H1 (cell line): ENCODE measurements at regions not wholly inside any gene's neighbourhood (a gene's known extent, or its start where the extent isn't known, plus 50 kb on each side); places are given as distances from the start of the nearest gene placed in this dataset.

Experiments used
- CTCF ChIA-PET: fragments of 300-600 bp; sonication (Branson Sonifier 250); formaldehyde crosslinking; loops from one replicate; lab custom pipeline; 2021; ENCODE audit not compliant: partially characterized antibody; lab: Charles Lee
- POLR2A ChIA-PET: fragments of 300-600 bp; sonication (Branson Sonifier 250); formaldehyde crosslinking; loops from one replicate; lab custom pipeline; 2021; ENCODE audit warnings: inconsistent platforms; ENCODE audit not compliant: partially characterized antibody; lab: Charles Lee
- DNase-seq, 2 experiments: peaks; one replicate each; pipeline versions ENCODE4 v3.0.0 to v3.0.0-alpha.2; 2010 to 2022; ENCODE audit warnings: low spot score in 2 of 2, low read depth in 1 of 2, mixed read lengths in 1 of 2
- FAIRE-seq: peaks from 2 replicates; lab custom pipeline; 2011; peaks lifted over from hg19 to GRCh38; lab: Jason Lieb, UNC
- H2AFZ ChIP-seq: 2 replicates; pipeline ENCODE4 v1.8.1; 2012; ENCODE audit warnings: low read length, inconsistent platforms
- H2AK5ac ChIP-seq: 2 replicates; pipeline ENCODE4 v1.6.1; 2013; ENCODE audit warnings: low read depth, low read length
- H2BK120ac ChIP-seq: replicated peaks from 2 replicates; pipeline ENCODE3; 2013; ENCODE audit warnings: low read depth, low read length, inconsistent platforms
- H2BK12ac ChIP-seq: 2 replicates; pipeline ENCODE4 v1.6.1; 2013; ENCODE audit warnings: low read depth, low read length
- H2BK15ac ChIP-seq: 2 replicates; pipeline ENCODE4 v1.6.1; 2013; ENCODE audit warnings: low read length
- H2BK20ac ChIP-seq: 2 replicates; pipeline ENCODE4 v1.6.1; 2013; ENCODE audit warnings: low read length
- H2BK5ac ChIP-seq: 2 replicates; pipeline ENCODE4 v1.6.1; 2013; ENCODE audit warnings: low read depth, low read length
- H3K14ac ChIP-seq: 2 replicates; pipeline ENCODE4 v1.6.1; 2013; ENCODE audit warnings: inconsistent platforms; ENCODE audit not compliant: insufficient read length
- H3K18ac ChIP-seq: 2 replicates; pipeline ENCODE4 v1.6.1; 2013; ENCODE audit warnings: low read length; ENCODE audit errors: extremely low read depth
- H3K23ac ChIP-seq: 2 replicates; pipeline ENCODE4 v1.6.1; 2013; ENCODE audit warnings: inconsistent platforms; ENCODE audit not compliant: insufficient read length
- H3K23me2 ChIP-seq: 2 replicates; pipeline ENCODE4 v1.6.1; 2013; ENCODE audit warnings: low read depth, low read length
- H3K27ac ChIP-seq: 2 replicates; pipeline ENCODE4 v1.6.1; 2011; ENCODE audit warnings: low read depth, low read length, inconsistent platforms
- H3K27me3 ChIP-seq, 4 experiments: replicated peaks in 1 of 4; 1 replicate in 1 of 4; 2 replicates in 3 of 4; pipeline versions ENCODE4 v1.6.1 to v1.8.1; 2011 to 2013; ENCODE audit warnings: low read length in 3 of 4, mild to moderate bottlenecking in 3 of 4, inconsistent platforms in 2 of 4, mixed read lengths in 2 of 4, moderate library complexity in 1 of 4; ENCODE audit not compliant: control insufficient read depth in 3 of 4, insufficient read depth in 3 of 4; ENCODE audit errors: extremely low read depth in 1 of 4
- H3K36me3 ChIP-seq, 4 experiments: 2 replicates each; pipeline versions ENCODE4 v1.6.1 to v1.8.1; 2011 to 2013; ENCODE audit warnings: mild to moderate bottlenecking in 4 of 4, low read length in 3 of 4, moderate library complexity in 2 of 4, control low read depth in 1 of 4, inconsistent platforms in 1 of 4; ENCODE audit not compliant: insufficient read depth in 4 of 4, control insufficient read depth in 2 of 4
- H3K4ac ChIP-seq: replicated peaks from 2 replicates; pipeline ENCODE3; 2013; ENCODE audit warnings: low read length, low read depth, mixed read lengths, inconsistent platforms; ENCODE audit not compliant: insufficient read length
- H3K4me1 ChIP-seq, 4 experiments: replicated peaks in 1 of 4; 1 replicate in 1 of 4; 2 replicates in 3 of 4; pipeline versions ENCODE4 v1.6.1 to v1.8.1; 2011 to 2013; ENCODE audit warnings: low read length in 3 of 4, inconsistent platforms in 2 of 4, mixed read lengths in 1 of 4; ENCODE audit not compliant: insufficient read depth in 4 of 4, control insufficient read depth in 3 of 4
- H3K4me2 ChIP-seq, 2 experiments: 2 replicates each; pipeline versions ENCODE4 v1.6.1 to v1.8.1; 2011 to 2013; ENCODE audit warnings: low read depth in 2 of 2, low read length in 2 of 2, control low read depth in 1 of 2, inconsistent platforms in 1 of 2, mild to moderate bottlenecking in 1 of 2; ENCODE audit not compliant: insufficient read depth in 1 of 2
- H3K4me3 ChIP-seq, 4 experiments: fragments of 200-600, 300-600 bp in 1 of 4; sonication (generic), shearing (Covaris generic), sonication (Bioruptor Twin) in 1 of 4; 2 replicates each; pipeline versions ENCODE4 v1.5.1 to v1.8.1; 2011 to 2016; ENCODE audit warnings: low read length in 4 of 4, low read depth in 3 of 4, control low read depth in 2 of 4, inconsistent platforms in 2 of 4, mild to moderate bottlenecking in 2 of 4, mixed read lengths in 1 of 4, moderate library complexity in 1 of 4; ENCODE audit not compliant: insufficient read depth in 2 of 4; ENCODE audit errors: extremely low read depth in 1 of 4
- H3K56ac ChIP-seq: replicated peaks from 2 replicates; pipeline ENCODE3; 2013; ENCODE audit warnings: low read depth, mild to moderate bottlenecking, mixed read lengths, low read length, inconsistent platforms; ENCODE audit not compliant: insufficient read length
- H3K79me1 ChIP-seq: 2 replicates; pipeline ENCODE4 v1.6.1; 2013; ENCODE audit warnings: low read depth, low read length, control low read depth
- H3K79me2 ChIP-seq, 2 experiments: 2 replicates each; pipeline versions ENCODE4 v1.6.1 to v1.8.1; 2012 to 2013; ENCODE audit warnings: low read length in 2 of 2, mild to moderate bottlenecking in 2 of 2, inconsistent platforms in 1 of 2; ENCODE audit not compliant: insufficient read depth in 2 of 2, control insufficient read depth in 1 of 2
- H3K9ac ChIP-seq, 4 experiments: replicated peaks in 1 of 4; 1 replicate in 1 of 4; 2 replicates in 3 of 4; pipeline versions ENCODE4 v1.6.1 to v1.8.1; 2011 to 2013; ENCODE audit warnings: low read depth in 3 of 4, low read length in 3 of 4, control low read depth in 2 of 4, mild to moderate bottlenecking in 2 of 4, moderate library complexity in 2 of 4, inconsistent platforms in 1 of 4; ENCODE audit errors: extremely low read depth in 1 of 4
- H3K9me3 ChIP-seq, 2 experiments: 2 replicates each; pipeline versions ENCODE4 v1.6.1 to v1.8.1; 2012 to 2013; ENCODE audit warnings: mild to moderate bottlenecking in 2 of 2, moderate library complexity in 2 of 2, control low read depth in 1 of 2, inconsistent platforms in 1 of 2, low read depth in 1 of 2, low read length in 1 of 2, mixed read lengths in 1 of 2; ENCODE audit not compliant: insufficient read depth in 2 of 2
- H4K20me1 ChIP-seq, 2 experiments: replicated peaks in 1 of 2; 2 replicates each; pipeline versions ENCODE3 to v1.8.1; 2011 to 2013; ENCODE audit warnings: inconsistent platforms in 2 of 2, low read length in 2 of 2, mild to moderate bottlenecking in 1 of 2; ENCODE audit not compliant: insufficient read depth in 2 of 2, control insufficient read depth in 1 of 2
- H4K5ac ChIP-seq: 2 replicates; pipeline ENCODE4 v1.6.1; 2013; ENCODE audit warnings: low read length, low read depth, mixed read lengths, inconsistent platforms; ENCODE audit not compliant: insufficient read length
- H4K8ac ChIP-seq: 2 replicates; pipeline ENCODE4 v1.8.0; 2013; ENCODE audit warnings: mild to moderate bottlenecking, moderate library complexity, low read length, inconsistent platforms; ENCODE audit not compliant: insufficient read depth; ENCODE audit errors: extremely low read depth
- H4K91ac ChIP-seq: replicated peaks from 2 replicates; pipeline ENCODE3; 2013; ENCODE audit warnings: low read length, mixed read lengths, inconsistent platforms; ENCODE audit not compliant: insufficient read length
- KDM1A ChIP-seq: fragments of 200-600, 300-600 bp; sonication (generic); IDR thresholded peaks from 2 replicates; pipeline ENCODE4 v1.7.1; 2016; ENCODE audit warnings: mild to moderate bottlenecking, low read length, borderline replicate concordance
- KDM5A ChIP-seq: fragments of 200-600 bp; IDR thresholded peaks from 2 replicates; pipeline ENCODE4 v1.7.1; 2012; ENCODE audit warnings: mild to moderate bottlenecking, low read length, inconsistent platforms, mixed read lengths
- WGBS, 2 experiments: shearing (Covaris generic) in 1 of 2; methylation state at CpG; one replicate each; pipeline versions ENCODE4 v1.1.6 to v1.1.7; 2013 to 2015; ENCODE audit warnings: low lambda C conversion rate in 2 of 2, mixed read lengths in 2 of 2, inconsistent platforms in 1 of 2, low coverage in 1 of 2, missing lambda C conversion rate in 1 of 2; ENCODE audit not compliant: insufficient replicate concordance in 2 of 2, insufficient coverage in 1 of 2, insufficient read length in 1 of 2; ENCODE audit errors: extremely low coverage in 1 of 2, missing lambda C conversion rate in 1 of 2; 5-methylcytosine and 5-hydroxymethylcytosine counted together

GRCh38 chr9:40925149-40925548 lies 203.3 kb downstream of the FOXD4L6 start:
- H4K91ac ChIP-seq, result no peak overlapping the region
- H3K14ac ChIP-seq, result no peak overlapping the region
- H4K5ac ChIP-seq, result no peak overlapping the region
- DNase-seq, result peak in 1 of 2 experiments; percentile 31
- H3K23me2 ChIP-seq, result no peaks in the 10 kb centered on the region
- H3K18ac ChIP-seq, result no peak overlapping the region
- H3K79me2 ChIP-seq, result no peaks in the 10 kb centered on the region
- H3K36me3 ChIP-seq, result peaks cover 0 to 2% (median 0%) of the 10 kb centered on the region in 4 experiments; a peak in 2 of 8 replicates
- POLR2A ChIA-PET, result no interaction called here
- no peaks in the 10 kb centered on the region for H3K4me1 ChIP-seq
- H2AK5ac ChIP-seq, result no peak overlapping the region
- peaks cover 18 to 35% (median 24%) of the 10 kb centered on the region in 4 experiments for H3K27me3 ChIP-seq
- no peak overlapping the region for H3K4ac ChIP-seq
- H2BK20ac ChIP-seq, result no peak overlapping the region
- H4K8ac ChIP-seq, result no peak overlapping the region
- H2BK15ac ChIP-seq, result no peak overlapping the region
- H3K79me1 ChIP-seq, result no peaks in the 10 kb centered on the region
- H2BK12ac ChIP-seq, result no peak overlapping the region
- H4K20me1 ChIP-seq, result no peaks in the 10 kb centered on the region
- WGBS, 2 experiments, result 84% methylated on average over 8 of the region's 8 CpGs; no CpG with 5 or more reads in 1 of the 2 experiments
- H2AFZ ChIP-seq, result no peak overlapping the region
- H3K56ac ChIP-seq, result no peak overlapping the region
- H3K4me3 ChIP-seq, result no peak overlapping the region
- no peak for FAIRE-seq
- no peak overlapping the region for H3K27ac ChIP-seq
- no peak overlapping the region for H2BK5ac ChIP-seq
- CTCF ChIA-PET, result no interaction called here
- H2BK120ac ChIP-seq, result no peak overlapping the region
- no peak overlapping the region for H3K9ac ChIP-seq
- H3K23ac ChIP-seq, result no peak overlapping the region
- H3K4me2 ChIP-seq, result no peak overlapping the region
- peaks cover 79 to 83% of the 10 kb centered on the region in 2 experiments for H3K9me3 ChIP-seq
- TF ChIP-seq KDM1A, result no peak
- TF ChIP-seq KDM5A, result no peak
